ENCODE measurements at regions not wholly inside any gene's neighbourhood (a gene's known extent, or its start where the extent isn't known, plus 50 kb on each side); places are given as distances from the start of the nearest gene placed in this dataset.
"Not testable (repeated sequence)": the region's sequence is repeated elsewhere in the genome, so short reads cannot be mapped to it uniquely, and the experiment has no call there.

DNA sequence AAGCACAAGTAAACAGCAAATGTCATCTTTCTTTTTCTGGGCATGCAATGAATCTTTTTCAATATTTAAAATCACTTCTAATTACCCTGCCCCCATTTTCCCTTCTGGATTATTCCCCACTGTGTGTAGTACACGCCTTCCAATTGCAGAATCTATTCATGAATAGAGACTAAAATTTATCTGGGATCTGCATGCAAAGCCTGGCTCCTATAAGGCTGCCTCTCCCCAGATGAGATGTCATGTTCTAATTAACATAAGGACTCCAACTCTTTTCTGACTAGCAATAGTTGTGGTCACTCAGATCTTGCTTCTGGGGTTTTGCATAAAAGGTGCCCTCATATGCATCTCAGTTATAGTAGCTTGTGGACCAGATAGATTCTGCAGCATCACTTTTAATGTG lies 473.5 kb downstream of the BTG1 start:
- no peak for DNase-seq (ENCODE audit: low spot score)

GRCh38 chr12:91667694-91668093 lies 478.0 kb downstream of the BTG1 start:
- DNase-seq (ENCODE audit: low spot score), result no peak

DNA sequence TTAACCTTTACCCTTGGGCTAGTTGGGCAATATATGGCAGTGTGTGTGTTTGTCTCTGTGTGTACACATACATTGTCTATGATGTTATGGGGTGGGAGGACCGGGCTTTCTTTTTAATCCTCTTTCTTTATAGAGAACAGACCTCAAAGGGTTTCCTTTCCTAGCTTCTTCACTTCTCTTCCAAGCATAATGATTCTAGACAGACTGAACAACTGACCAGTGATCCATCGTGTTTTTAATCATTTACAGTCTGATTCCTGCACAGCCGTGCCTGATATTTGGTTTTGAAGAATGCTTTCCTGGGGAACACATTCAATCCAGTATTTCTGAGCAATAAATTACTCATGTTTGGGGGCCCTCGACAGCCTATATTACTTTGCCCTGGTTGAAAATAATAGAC lies 481.1 kb upstream of the DCN start:
- DNase-seq (ENCODE audit: low spot score), result no peak

DNA sequence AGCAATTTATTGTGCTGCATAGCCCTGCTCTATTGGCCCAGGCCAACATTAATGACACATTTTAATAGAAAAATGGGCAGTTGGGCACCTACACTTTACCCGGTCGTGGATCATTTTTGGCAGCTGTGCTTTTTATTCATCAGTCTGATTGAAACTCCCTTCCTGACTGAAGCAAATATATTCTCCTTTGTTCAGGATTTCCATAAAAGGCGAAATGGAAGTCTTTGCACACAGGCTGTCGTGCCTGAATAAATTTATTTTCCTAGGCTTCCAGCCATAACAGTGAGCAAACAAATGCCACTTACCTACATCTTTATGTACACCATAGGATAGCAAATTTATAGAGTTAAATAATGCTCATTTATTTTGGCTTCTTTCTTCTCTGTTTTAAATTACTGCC lies 480.7 kb upstream of the DCN start:
- DNase-seq (ENCODE audit: low spot score), result no peak

DNA sequence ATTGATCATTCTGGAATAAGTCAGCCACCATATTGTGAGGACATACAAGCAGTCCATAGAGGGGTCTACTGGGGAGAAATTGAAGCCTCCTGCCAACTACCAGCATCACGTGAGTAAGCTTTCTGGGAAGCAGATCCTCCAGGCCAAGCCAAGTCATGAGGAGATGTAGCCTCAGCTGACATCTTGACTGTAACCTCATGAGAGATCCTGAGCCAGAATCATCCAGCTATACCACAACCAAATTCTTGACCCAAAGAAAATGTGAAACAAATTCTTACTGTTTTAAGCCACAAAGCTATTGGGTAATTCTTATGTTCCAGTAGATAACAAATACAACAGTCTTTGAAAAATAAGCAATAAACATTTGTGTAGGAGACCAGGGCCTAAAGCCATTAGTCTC lies 479.4 kb upstream of the DCN start:
- DNase-seq (ENCODE audit: low spot score), result no peak

- no peak for DNase-seq (ENCODE audit: low spot score)
These were observed 474.4 kb upstream of the DCN start for GRCh38 chr12:91657032-91657431.

- DNase-seq (ENCODE audit: low spot score), result no peak
These were observed 473.3 kb upstream of the DCN start for GRCh38 chr12:91655966-91656365.

DNA sequence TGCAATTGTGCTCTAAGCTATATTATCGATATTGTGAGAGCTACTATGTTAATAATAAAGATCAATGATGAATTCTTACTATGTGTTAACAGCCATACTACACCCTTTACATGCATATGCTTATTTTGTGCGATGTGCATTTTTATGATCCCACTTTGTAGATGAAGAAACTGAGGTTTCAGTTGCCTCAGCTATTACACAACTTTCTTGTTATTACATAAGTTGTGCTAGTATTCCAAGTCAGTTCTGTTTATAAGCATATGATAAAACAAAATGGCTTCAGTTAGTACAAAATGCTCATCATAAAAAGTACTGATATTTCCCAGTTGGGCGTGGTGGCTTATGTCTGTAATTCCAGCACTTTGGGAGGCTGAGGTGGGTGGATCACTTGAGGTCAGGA lies 471.5 kb upstream of the DCN start:
- no peak for DNase-seq (ENCODE audit: low spot score)

- DNase-seq (ENCODE audit: low spot score), result no peak
These were observed 469.1 kb upstream of the DCN start for GRCh38 chr12:91651728-91652127.

- no peak for DNase-seq (ENCODE audit: low spot score)
These were observed 461.1 kb upstream of the DCN start for GRCh38 chr12:91643763-91644162.

DNA sequence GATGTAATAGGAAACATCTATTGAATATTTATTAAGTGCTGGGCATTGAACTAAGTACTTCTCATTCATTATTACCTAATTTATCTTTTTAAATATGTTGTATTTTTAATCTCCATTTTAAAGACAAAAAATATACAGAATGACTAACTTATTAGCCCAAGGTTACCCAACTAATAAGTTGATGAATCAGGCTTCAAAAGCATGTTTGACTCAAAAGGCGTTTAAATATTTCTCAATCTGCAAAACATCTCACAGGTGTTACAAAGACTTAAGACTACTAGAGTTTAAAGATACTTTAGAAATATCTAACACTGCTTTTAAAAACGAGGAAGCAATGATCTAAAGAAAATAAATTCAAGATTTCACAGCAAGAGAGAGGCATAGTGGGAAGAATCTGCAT lies 457.4 kb upstream of the DCN start:
- no peak for DNase-seq (ENCODE audit: low spot score)

- DNase-seq (ENCODE audit: low spot score), result no peak
These were observed 456.7 kb upstream of the DCN start for GRCh38 chr12:91639327-91639726.

- no peak for DNase-seq (ENCODE audit: low spot score)
These were observed 455.4 kb upstream of the DCN start for GRCh38 chr12:91637789-91638624.

- no peak for DNase-seq (ENCODE audit: low spot score)
These were observed 454.1 kb upstream of the DCN start for GRCh38 chr12:91636721-91637120.

- DNase-seq (ENCODE audit: low spot score), result not testable (repeated sequence)
These were observed 451.7 kb upstream of the DCN start for GRCh38 chr12:91634386-91634713.

DNA sequence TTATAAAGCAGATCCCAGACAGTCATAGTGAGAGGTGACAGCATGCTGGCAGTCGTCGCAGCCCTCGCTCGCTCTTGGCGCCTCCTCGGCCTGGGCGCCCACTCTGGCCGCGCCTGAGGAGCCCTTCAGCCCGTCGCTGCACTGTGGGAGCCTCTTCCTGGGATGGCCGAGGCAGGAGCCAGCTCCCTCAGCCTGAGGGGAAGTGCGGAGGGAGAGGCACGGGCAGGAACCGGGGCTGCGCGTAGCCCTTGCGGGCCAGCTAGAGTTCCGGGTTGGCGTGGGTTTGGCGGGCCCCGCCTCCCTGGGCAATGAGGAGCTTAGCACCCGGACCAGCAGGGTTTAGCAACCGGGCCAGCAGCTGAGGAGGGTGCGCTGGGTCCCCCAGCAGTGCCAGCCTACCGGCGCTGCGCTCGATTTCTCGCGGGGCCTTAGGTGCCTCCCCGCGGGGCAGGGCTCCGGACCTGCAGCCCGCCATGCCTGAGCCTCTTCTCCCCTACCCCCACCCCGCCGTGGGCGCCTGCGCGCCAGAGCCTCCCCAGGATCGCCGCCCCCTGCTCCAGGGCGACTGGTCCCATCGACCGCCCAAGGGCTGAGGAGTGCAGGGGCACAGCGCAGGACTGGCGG lies 451.2 kb upstream of the DCN start:
- DNase-seq (ENCODE audit: low spot score), result no peak

DNA sequence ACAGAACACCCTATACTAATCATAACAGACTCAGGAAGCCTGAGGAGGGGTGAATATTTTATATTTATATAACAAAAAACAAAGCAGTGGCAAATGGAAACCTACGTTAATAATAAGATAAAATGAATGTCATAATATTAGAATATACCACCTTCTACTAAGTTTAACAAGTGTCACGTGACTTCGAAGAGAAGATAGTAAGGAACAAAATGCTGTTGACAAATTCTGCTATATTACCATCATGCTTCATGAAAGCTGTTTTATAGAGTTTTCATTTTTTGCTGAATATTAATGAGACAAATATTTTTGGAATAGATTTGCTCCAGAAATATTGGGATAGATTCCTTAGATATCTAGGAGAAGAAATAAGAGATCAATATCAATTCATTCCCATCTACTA lies 450.6 kb upstream of the DCN start:
- DNase-seq (ENCODE audit: low spot score), result no peak

DNA sequence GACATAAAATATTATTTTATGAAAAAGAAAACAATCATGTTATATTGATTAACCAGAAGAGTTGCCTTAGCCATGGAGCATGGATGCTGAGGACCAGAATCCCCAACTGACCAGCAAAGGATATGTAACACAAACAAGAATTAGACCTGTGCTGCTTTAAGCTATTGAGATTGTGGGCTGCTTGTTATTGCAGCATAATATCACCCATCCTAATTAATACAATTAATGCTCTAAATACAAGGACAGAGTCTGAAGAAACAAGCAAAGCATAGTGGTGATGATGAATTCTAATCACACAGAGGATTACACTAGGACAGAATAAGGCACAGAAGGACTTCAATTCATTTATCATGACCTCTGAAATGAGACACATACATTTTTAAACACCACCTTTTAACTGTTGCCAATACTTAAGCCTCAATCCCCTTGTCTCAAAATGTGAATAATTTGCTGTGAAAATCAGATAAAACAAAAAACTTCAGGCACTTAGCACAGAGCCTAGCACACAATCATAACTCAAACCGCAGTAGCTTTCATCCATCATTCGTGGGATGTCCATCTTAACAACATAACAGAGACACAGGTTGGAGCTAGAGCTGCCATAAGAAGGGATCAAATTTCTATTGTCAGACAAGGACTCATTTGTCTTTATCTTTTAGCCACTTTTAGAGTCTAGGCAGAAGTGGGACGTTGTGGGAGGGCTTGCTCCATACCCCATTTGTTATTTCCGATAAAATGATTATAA lies 449.6 kb upstream of the DCN start:
- DNase-seq (ENCODE audit: low spot score), result no peak

DNA sequence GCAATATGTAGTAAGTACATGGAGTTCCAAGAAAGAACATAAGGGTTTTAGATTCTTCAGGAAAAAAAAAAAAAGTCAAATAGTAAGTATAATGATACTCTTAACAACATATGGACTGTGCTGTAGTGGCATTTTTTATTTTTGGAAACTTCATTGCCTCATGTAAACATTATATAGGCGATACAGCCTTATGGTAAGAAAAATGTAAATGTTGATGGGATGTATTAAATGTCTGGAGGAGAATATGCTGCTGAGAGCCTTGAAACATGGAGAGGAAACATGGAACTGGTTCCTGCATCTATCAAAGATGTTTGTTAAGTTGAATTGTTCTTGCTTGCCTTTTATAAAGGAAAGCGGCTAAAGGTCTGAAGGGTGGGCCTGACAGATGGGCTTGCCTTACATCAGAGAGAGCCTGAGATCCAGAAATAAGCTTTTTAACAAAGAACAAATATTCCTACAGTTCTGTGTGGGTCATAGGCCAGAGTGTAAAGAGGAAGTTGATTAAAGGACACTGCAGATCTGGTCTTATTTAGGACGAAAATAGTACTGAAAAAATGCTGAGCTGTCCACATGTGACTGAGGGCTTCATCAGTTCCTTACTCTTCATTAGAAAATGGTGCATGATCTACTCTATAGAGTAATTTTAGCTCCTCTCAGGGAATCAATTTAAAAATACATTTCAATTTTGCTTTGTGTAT lies 448.1 kb upstream of the DCN start:
- no peak for DNase-seq (ENCODE audit: low spot score)

DNA sequence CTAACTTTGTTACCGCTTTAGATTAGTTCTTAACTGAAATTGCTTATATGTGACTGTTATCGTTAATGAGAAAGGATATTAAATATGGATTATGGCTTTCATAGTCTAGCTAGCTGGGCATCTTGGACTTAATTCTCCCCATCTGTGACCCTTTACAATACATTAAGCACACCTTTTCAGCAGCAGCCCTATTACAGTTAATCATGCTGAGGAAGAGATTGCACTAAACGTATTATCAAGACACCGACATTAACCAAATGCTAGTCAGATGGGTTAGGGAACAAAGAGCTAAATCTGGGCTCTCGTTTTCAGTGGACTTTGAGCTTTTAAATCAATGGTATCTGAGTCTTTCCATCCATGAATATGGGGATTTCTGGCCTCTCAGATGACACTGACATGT lies 447.5 kb upstream of the DCN start:
- no peak for DNase-seq (ENCODE audit: low spot score)

DNA sequence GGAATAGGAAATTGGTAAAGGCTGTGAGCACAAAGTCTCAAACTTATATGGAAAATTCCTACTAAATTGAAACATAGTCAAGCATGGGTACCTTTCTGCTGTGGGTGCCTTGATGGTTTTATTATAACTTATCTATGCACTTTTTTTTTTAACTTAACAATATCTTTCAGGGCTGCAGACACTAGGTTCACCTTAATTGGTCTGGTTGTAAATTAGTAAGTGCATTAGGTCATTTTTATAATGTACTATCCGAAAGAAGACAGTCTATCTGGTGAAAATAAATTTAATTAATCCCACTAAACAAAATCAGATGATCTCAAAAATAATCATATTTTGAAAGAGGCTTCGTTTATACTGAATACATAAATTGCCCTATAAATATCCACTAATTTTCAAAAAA lies 446.8 kb upstream of the DCN start:
- DNase-seq (ENCODE audit: low spot score), result no peak

- DNase-seq (ENCODE audit: low spot score), result no peak
These were observed 446.0 kb upstream of the DCN start for GRCh38 chr12:91628656-91629055.

- no peak for DNase-seq (ENCODE audit: low spot score)
These were observed 444.6 kb upstream of the DCN start for GRCh38 chr12:91627225-91627624.
